GM12875 (cell line): ENCODE measurements at regions not wholly inside any gene's neighbourhood (a gene's known extent, or its start where the extent isn't known, plus 50 kb on each side); places are given as distances from the start of the nearest gene placed in this dataset.

ENCODE experiments used
- H3K4me3 ChIP-seq: one replicate; pipeline ENCODE4 v1.5.1; 2011; ENCODE audit warnings: low read depth, low read length, control low read depth
- CTCF ChIP-seq: IDR thresholded peaks from 2 replicates; pipeline ENCODE4 v1.5.1; 2011; ENCODE audit warnings: low read depth, mild to moderate bottlenecking, control low read depth, inconsistent platforms, low read length, moderate library complexity, borderline replicate concordance; ENCODE audit not compliant: insufficient read depth

GRCh38 chr1:118254491-118255425, 69.7 kb upstream of the SPAG17 start:
- TF ChIP-seq CTCF: no peak
- no peak overlapping the region for H3K4me3 ChIP-seq

- TF ChIP-seq CTCF: no peak
- H3K4me3 ChIP-seq: no peak overlapping the region
These were observed 69.0 kb upstream of the SPAG17 start for GRCh38 chr1:118254001-118254400.

- no peak overlapping the region for H3K4me3 ChIP-seq
- TF ChIP-seq CTCF: no peak
These were observed 68.3 kb upstream of the SPAG17 start for GRCh38 chr1:118253053-118253915.

GRCh38 chr1:118252624-118253023, 67.6 kb upstream of the SPAG17 start:
- H3K4me3 ChIP-seq: no peak overlapping the region
- no peak for TF ChIP-seq CTCF

- no peak overlapping the region for H3K4me3 ChIP-seq
- no peak for TF ChIP-seq CTCF
These were observed 65.2 kb upstream of the SPAG17 start for GRCh38 chr1:118250232-118250631.

GRCh38 chr1:118249641-118250040, 64.6 kb upstream of the SPAG17 start:
- H3K4me3 ChIP-seq: no peak overlapping the region
- TF ChIP-seq CTCF: no peak
